Neural cell (in vitro differentiated cells): ENCODE measurements at regions not wholly inside any gene's neighbourhood (a gene's known extent, or its start where the extent isn't known, plus 50 kb on each side); places are given as distances from the start of the nearest gene placed in this dataset.

Source experiments
- H2AFZ ChIP-seq: fragments of 200-600, 300-800 bp; sonication (generic), shearing (Covaris generic); 2 replicates; pipeline ENCODE4 v1.6.0; 2014; ENCODE audit warnings: low read depth, mild to moderate bottlenecking, antibody characterized with exemption, low read length, moderate library complexity
- H3F3A ChIP-seq: fragments of 200-600 bp; shearing (Covaris generic); 2 replicates; pipeline ENCODE4 v1.6.1; 2016; ENCODE audit warnings: mild to moderate bottlenecking, moderate library complexity, mixed read lengths, antibody characterized with exemption, low read length; ENCODE audit not compliant: insufficient read depth, poor library complexity, severe bottlenecking
- H3K27ac ChIP-seq: fragments of 200-600, 300-800 bp; sonication (generic), shearing (Covaris generic); 2 replicates; pipeline ENCODE4 v1.5.1; 2014; ENCODE audit warnings: mild to moderate bottlenecking, low read length, moderate library complexity
- H3K27me3 ChIP-seq: fragments of 300-800, 200-600 bp; sonication (generic), shearing (Covaris generic); 2 replicates; pipeline ENCODE4 v1.6.0; 2014; ENCODE audit warnings: mild to moderate bottlenecking, low read depth, low read length, moderate library complexity; ENCODE audit not compliant: insufficient read depth
- H3K36me3 ChIP-seq: fragments of 300-800, 200-600 bp; sonication (generic), shearing (Covaris generic); 2 replicates; pipeline ENCODE4 v1.5.1; 2014; ENCODE audit warnings: mild to moderate bottlenecking, antibody characterized with exemption, low read length, moderate library complexity; ENCODE audit not compliant: insufficient read depth
- H3K4me2 ChIP-seq: fragments of 300-800, 200-600 bp; sonication (generic), shearing (Covaris generic); 2 replicates; pipeline ENCODE4 v1.6.0; 2014; ENCODE audit warnings: mild to moderate bottlenecking, low read length
- H3K4me3 ChIP-seq: fragments of 300-800, 200-600 bp; sonication (generic), shearing (Covaris generic); 2 replicates; pipeline ENCODE4 v1.5.1; 2014; ENCODE audit warnings: mild to moderate bottlenecking, low read length, moderate library complexity
- H3K79me2 ChIP-seq: fragments of 200-600 bp; shearing (Covaris generic); replicated peaks from 2 replicates; pipeline ENCODE4 v1.6.0; 2014; ENCODE audit warnings: mild to moderate bottlenecking, low read length, moderate library complexity; ENCODE audit not compliant: insufficient read depth
- H3K9ac ChIP-seq: fragments of 300-800, 200-600 bp; sonication (generic), shearing (Covaris generic); 2 replicates; pipeline ENCODE4 v1.6.1; 2016; ENCODE audit warnings: mild to moderate bottlenecking, low read length, mixed read lengths
- H3K9me2 ChIP-seq: fragments of 200-600 bp; shearing (Covaris generic); 2 replicates; pipeline ENCODE4 v1.6.1; 2016; ENCODE audit warnings: mild to moderate bottlenecking, low read length, mixed read lengths; ENCODE audit not compliant: insufficient read depth
- H3K9me3 ChIP-seq: fragments of 200-600, 300-800 bp; sonication (generic), shearing (Covaris generic); 2 replicates; pipeline ENCODE4 v1.6.1; 2016; ENCODE audit warnings: mild to moderate bottlenecking, mixed run types, low read length, moderate library complexity, mixed read lengths
- H4K20me1 ChIP-seq: fragments of 200-600 bp; shearing (Covaris generic); 2 replicates; pipeline ENCODE4 v1.6.1; 2016; ENCODE audit warnings: mild to moderate bottlenecking, mixed run types; ENCODE audit not compliant: insufficient read depth
- CTCF ChIP-seq: fragments of 450-650 bp; IDR thresholded peaks from 2 replicates; pipeline ENCODE4 v1.5.1; 2014; ENCODE audit warnings: antibody characterized with exemption, mild to moderate bottlenecking, moderate library complexity; ENCODE audit not compliant: poor library complexity, severe bottlenecking
- EP300 ChIP-seq: fragments of 450-650 bp; conservative IDR thresholded peaks from 2 replicates; pipeline ENCODE4 v1.6.1; 2014; ENCODE audit warnings: antibody characterized with exemption, mild to moderate bottlenecking, moderate library complexity; ENCODE audit not compliant: poor library complexity, severe bottlenecking
- EZH2 ChIP-seq: fragments of 200-600, 300-800 bp; shearing (Covaris generic), sonication (generic); IDR thresholded peaks from 2 replicates; pipeline ENCODE4 v1.6.1; 2014; ENCODE audit warnings: antibody characterized with exemption, low read length, borderline replicate concordance, mild to moderate bottlenecking; ENCODE audit not compliant: insufficient read depth, poor library complexity, severe bottlenecking
- MXI1 ChIP-seq: fragments of 450-650 bp; conservative IDR thresholded peaks from 2 replicates; pipeline ENCODE4 v1.6.1; 2014; ENCODE audit warnings: antibody characterized with exemption, mild to moderate bottlenecking; ENCODE audit not compliant: poor library complexity, severe bottlenecking
- POLR2AphosphoS5 ChIP-seq: IDR thresholded peaks from 2 replicates; pipeline ENCODE4 v1.6.1; 2012
- RAD21 ChIP-seq: fragments of 450-650 bp; conservative IDR thresholded peaks from 2 replicates; pipeline ENCODE4 v1.6.1; 2014; ENCODE audit warnings: antibody characterized with exemption, mild to moderate bottlenecking, moderate library complexity
- REST ChIP-seq: IDR thresholded peaks from 2 replicates; pipeline ENCODE4 v1.6.1; 2012; ENCODE audit warnings: borderline replicate concordance
- SMC3 ChIP-seq: fragments of 450-650 bp; conservative IDR thresholded peaks from 2 replicates; pipeline ENCODE4 v1.6.1; 2014; ENCODE audit warnings: antibody characterized with exemption, mild to moderate bottlenecking, moderate library complexity; ENCODE audit not compliant: poor library complexity
- TAF1 ChIP-seq: IDR thresholded peaks from 2 replicates; pipeline ENCODE4 v1.6.1; 2012; ENCODE audit warnings: low read depth

- Histone ChIP-seq H3K79me2 (no peaks in the 10 kb centered on the region), H4K20me1 (no peaks in the 10 kb centered on the region), H3K27ac (no peak overlapping the region), H3K9me2 (no peaks in the 10 kb centered on the region), H3K4me2 (no peak overlapping the region), H2AFZ (no peak overlapping the region), H3K27me3 (no peaks in the 10 kb centered on the region), H3K4me3 (no peak overlapping the region), H3K36me3 (no peaks in the 10 kb centered on the region), H3F3A (no peaks in the 10 kb centered on the region), H3K9me3 (no peaks in the 10 kb centered on the region), H3K9ac (no peak overlapping the region)
- no peak for TF ChIP-seq SMC3
- TF ChIP-seq REST, result no peak
- no peak for TF ChIP-seq EP300
- TF ChIP-seq CTCF, result no peak
Observed at GRCh38 chr6:1544000-1544399, 65.7 kb upstream of the FOXC1 start.

GRCh38 chr6:1544603-1545002 is 65.1 kb upstream of the FOXC1 start:
- H3K4me3 ChIP-seq, result no peak overlapping the region
- TF ChIP-seq MXI1, result no peak
- no peak for TF ChIP-seq EZH2
- no peak for TF ChIP-seq POLR2AphosphoS5
- TF ChIP-seq EP300, result no peak
- TF ChIP-seq REST, result no peak
- no peak for TF ChIP-seq RAD21
- TF ChIP-seq CTCF, result no peak
- no peak for TF ChIP-seq TAF1
- TF ChIP-seq SMC3, result no peak
- no peak overlapping the region for H3K27ac ChIP-seq
- no peaks in the 10 kb centered on the region for H3K79me2 ChIP-seq
- H3K9me2 ChIP-seq, result no peaks in the 10 kb centered on the region
- no peaks in the 10 kb centered on the region for H3K9me3 ChIP-seq
- H3F3A ChIP-seq, result no peaks in the 10 kb centered on the region
- H2AFZ ChIP-seq, result no peak overlapping the region
- no peak overlapping the region for H3K4me2 ChIP-seq
- no peaks in the 10 kb centered on the region for H3K27me3 ChIP-seq
- no peaks in the 10 kb centered on the region for H3K36me3 ChIP-seq
- no peaks in the 10 kb centered on the region for H4K20me1 ChIP-seq
- no peak overlapping the region for H3K9ac ChIP-seq
